Erythroblast (primary cell): ENCODE measurements at regions not wholly inside any gene's neighbourhood (a gene's known extent, or its start where the extent isn't known, plus 50 kb on each side); places are given as distances from the start of the nearest gene placed in this dataset.

ENCODE experiments used
- GATA1 ChIP-seq: IDR thresholded peaks from 2 replicates; pipeline ENCODE4 v1.6.1; 2011; ENCODE audit warnings: low read depth, mild to moderate bottlenecking, control low read depth, low read length, moderate library complexity
- POLR2A ChIP-seq: IDR thresholded peaks from 2 replicates; pipeline ENCODE4 v1.6.1; 2011; ENCODE audit warnings: mild to moderate bottlenecking, low read length

GRCh38 chr6:165805636-165806035, 142.6 kb upstream of the PDE10A start:
- no peak for TF ChIP-seq POLR2A
- no peak for TF ChIP-seq GATA1
